ENCODE measurements at regions not wholly inside any gene's neighbourhood (a gene's known extent, or its start where the extent isn't known, plus 50 kb on each side); places are given as distances from the start of the nearest gene placed in this dataset.
A peak's percentile ranks its signal among the peaks of the same experiment; 100 is the strongest.
"Not testable (repeated sequence)": the region's sequence is repeated elsewhere in the genome, so short reads cannot be mapped to it uniquely, and the experiment has no call there.

DNA sequence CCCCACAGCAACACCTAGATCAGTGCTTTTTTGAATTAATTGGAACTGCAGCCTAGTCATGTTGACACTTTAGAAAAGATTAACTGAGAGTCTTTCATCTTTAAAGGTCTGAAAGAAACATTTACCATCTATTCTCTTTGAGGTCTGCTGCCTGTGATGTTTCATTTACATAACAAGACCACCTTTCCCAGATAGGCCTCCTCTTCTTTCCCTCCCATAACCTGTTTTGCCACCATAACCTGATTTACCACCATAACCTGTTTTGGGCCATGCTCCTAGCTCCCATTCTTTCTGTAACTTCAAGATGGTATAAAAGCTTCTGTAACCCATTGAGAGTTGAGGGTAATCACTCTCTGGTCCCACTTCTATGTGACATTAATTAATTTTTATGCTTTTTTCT, 320.8 kb downstream of the PCDH20 start:
- Mint-ChIP-seq H3K27ac (peak overlapping the region; percentile 18), H3K27me3 (peaks cover 21% of the 10 kb centered on the region), H3K36me3 (ENCODE audit: insufficient read depth) (no peaks in the 10 kb centered on the region), H3K4me3 (ENCODE audit: low read depth) (no peak overlapping the region), H3K9me3 (ENCODE audit: low read depth) (no peaks in the 10 kb centered on the region), H3K4me1 (ENCODE audit: low read depth) (peaks cover 15% of the 10 kb centered on the region)
- TF ChIP-seq, protein P1, sequence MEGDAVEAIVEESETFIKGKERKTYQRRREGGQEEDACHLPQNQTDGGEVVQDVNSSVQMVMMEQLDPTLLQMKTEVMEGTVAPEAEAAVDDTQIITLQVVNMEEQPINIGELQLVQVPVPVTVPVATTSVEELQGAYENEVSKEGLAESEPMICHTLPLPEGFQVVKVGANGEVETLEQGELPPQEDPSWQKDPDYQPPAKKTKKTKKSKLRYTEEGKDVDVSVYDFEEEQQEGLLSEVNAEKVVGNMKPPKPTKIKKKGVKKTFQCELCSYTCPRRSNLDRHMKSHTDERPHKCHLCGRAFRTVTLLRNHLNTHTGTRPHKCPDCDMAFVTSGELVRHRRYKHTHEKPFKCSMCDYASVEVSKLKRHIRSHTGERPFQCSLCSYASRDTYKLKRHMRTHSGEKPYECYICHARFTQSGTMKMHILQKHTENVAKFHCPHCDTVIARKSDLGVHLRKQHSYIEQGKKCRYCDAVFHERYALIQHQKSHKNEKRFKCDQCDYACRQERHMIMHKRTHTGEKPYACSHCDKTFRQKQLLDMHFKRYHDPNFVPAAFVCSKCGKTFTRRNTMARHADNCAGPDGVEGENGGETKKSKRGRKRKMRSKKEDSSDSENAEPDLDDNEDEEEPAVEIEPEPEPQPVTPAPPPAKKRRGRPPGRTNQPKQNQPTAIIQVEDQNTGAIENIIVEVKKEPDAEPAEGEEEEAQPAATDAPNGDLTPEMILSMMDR (IDR thresholded peaks at IDR 0.05; ENCODE audit: unreplicated experiment), result no peak
- DNase-seq (ENCODE audit: low spot score, unreplicated experiment), result no peak

DNA sequence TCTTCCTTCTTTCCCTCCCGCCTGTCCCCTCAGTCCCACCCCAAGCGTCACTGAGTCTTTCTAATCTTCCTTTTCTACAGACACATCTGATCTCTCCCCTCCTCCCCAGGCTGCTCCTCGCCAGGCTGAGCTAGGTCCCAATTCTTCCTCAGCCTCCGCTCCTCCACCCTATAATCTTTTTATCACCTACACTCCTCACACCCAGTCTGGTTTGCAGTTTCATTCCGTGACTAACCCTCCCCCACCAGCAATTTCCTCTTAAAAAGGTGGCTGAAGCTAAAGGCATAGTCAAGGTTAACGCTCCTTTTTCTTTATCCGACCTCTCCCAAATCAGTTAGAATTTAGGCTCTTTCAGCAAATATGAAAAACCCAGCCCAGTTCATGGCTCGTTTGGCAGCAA, 325.8 kb downstream of the PCDH20 start:
- H3K4me3 Mint-ChIP-seq (ENCODE audit: low read depth); H3K36me3 Mint-ChIP-seq (ENCODE audit: insufficient read depth); H3K27ac Mint-ChIP-seq; DNase-seq (ENCODE audit: low spot score, unreplicated experiment); H3K9me3 Mint-ChIP-seq (ENCODE audit: low read depth); H3K4me1 Mint-ChIP-seq (ENCODE audit: low read depth): not testable (repeated sequence)
- peaks cover 47% of the 10 kb centered on the region for H3K27me3 Mint-ChIP-seq

DNA sequence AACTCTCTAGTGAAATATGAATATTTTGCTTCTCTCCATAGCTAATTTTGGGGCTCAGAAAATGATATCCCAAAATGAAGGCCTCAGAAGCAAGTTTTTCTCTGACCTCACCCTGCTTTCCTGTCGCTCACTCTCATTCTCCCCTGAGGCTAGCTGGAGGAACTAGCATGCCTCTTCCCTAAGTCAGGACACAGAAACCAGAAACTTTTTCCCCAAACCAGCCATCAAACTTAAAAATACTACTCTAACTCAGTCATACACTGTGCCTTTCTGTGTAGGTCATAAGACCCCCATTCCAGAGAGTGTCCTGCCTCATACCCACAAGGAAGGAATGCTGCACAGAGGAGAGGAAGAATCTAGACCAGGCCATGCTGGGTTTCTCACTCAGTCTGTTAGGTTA, 329.6 kb downstream of the PCDH20 start:
- peaks cover 2% of the 10 kb centered on the region for H3K36me3 Mint-ChIP-seq (ENCODE audit: insufficient read depth)
- H3K4me3 Mint-ChIP-seq (ENCODE audit: low read depth), result no peak overlapping the region
- peaks cover 3% of the 10 kb centered on the region for H3K9me3 Mint-ChIP-seq (ENCODE audit: low read depth)
- no peaks in the 10 kb centered on the region for H3K4me1 Mint-ChIP-seq (ENCODE audit: low read depth)
- TF ChIP-seq, protein P1 (IDR thresholded peaks at IDR 0.05; ENCODE audit: unreplicated experiment), result no peak
- peaks cover 36% of the 10 kb centered on the region for H3K27me3 Mint-ChIP-seq
- DNase-seq (ENCODE audit: low spot score, unreplicated experiment), result no peak
- no peak overlapping the region for H3K27ac Mint-ChIP-seq

DNA sequence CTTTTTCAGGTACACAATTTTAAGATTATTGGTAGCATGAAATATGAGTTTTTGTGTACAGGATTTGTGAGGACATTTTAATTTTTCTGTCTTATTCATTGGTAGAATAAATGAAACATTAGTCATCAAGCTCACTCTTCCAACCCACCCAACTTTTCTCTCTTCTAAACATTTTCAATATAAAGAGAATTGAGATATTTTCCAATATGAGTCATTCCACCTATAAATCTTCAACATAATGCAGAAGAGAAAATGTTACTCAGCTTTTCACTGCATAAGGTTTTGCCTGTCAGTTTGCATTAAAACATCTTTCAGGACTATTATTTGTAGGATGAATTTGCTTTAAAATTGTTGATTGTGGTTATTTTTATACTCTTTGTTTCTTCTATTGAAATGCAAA, 330.7 kb downstream of the PCDH20 start:
- Mint-ChIP-seq H3K27ac (no peak overlapping the region), H3K27me3 (peaks cover 27% of the 10 kb centered on the region), H3K9me3 (ENCODE audit: low read depth) (peaks cover 3% of the 10 kb centered on the region), H3K36me3 (ENCODE audit: insufficient read depth) (peaks cover 2% of the 10 kb centered on the region), H3K4me3 (ENCODE audit: low read depth) (no peak overlapping the region), H3K4me1 (ENCODE audit: low read depth) (no peaks in the 10 kb centered on the region)
- TF ChIP-seq, protein P1 (IDR thresholded peaks at IDR 0.05; ENCODE audit: unreplicated experiment), result no peak
- no peak for DNase-seq (ENCODE audit: low spot score, unreplicated experiment)

DNA sequence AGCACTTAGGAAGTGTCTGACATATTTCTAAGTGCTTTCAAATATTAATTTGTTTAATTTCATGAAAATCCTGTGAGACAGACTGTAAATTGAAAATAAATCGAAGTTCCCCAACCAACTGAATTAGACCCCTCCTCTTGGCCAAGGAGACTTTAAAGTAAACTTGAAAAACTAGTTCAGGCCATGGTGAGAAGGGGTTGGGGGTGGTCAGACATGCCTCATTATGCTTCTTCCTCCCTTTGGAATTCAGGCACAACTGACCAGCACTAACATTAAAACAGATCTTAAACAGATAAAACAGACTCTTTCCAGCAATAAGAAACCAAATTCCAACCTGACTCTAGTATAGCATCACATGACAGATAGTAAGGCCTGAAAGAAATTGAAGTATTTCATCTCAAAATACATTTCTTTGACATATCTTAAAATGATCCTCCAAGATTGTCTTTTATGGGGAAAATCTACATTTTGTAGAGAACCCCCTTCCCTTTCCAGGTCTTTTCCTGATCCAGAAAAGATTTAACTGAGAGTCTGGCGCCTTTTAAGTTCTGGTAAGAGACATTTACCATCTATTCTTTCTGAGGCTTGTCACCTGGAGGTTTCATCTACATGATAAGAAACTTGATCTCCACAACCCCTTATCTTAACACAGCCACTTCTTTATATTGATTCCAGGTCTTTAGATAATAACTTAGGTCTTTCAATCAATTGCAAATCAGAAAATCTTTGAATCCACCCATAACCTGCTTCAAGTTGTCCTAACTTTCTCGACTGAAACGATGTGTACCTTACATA, 336.5 kb downstream of the PCDH20 start:
- no peaks in the 10 kb centered on the region for H3K36me3 Mint-ChIP-seq (ENCODE audit: insufficient read depth)
- H3K9me3 Mint-ChIP-seq (ENCODE audit: low read depth), result no peaks in the 10 kb centered on the region
- TF ChIP-seq, protein P1 (IDR thresholded peaks at IDR 0.05; ENCODE audit: unreplicated experiment), result no peak
- H3K27ac Mint-ChIP-seq, result no peak overlapping the region
- no peaks in the 10 kb centered on the region for H3K27me3 Mint-ChIP-seq
- no peak overlapping the region for H3K4me3 Mint-ChIP-seq (ENCODE audit: low read depth)
- DNase-seq (ENCODE audit: low spot score, unreplicated experiment), result no peak
- H3K4me1 Mint-ChIP-seq (ENCODE audit: low read depth), result peaks cover 2% of the 10 kb centered on the region

DNA sequence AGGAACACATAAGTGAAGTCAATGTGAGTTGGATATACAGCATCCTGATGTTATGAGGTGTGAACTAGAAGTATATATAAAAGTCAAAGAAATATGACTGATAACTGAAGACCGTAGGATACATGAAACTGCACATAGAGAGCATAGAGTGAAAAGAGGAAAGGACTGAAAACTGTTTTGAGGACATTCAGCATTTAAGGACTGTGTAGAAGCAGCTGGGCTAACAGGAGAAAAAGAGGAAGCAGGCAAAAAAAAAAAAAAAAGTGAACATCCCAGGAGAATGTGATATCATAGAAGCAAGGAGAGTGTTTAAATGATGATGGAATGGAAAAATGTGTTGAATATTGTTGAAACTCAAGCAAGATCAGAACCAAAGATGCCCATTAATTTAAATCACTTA, 363.5 kb downstream of the PCDH20 start:
- DNase-seq (ENCODE audit: low spot score, unreplicated experiment), result no peak
- TF ChIP-seq, protein P1 (IDR thresholded peaks at IDR 0.05; ENCODE audit: unreplicated experiment), result no peak
- no peaks in the 10 kb centered on the region for H3K9me3 Mint-ChIP-seq (ENCODE audit: low read depth)
- H3K4me3 Mint-ChIP-seq (ENCODE audit: low read depth), result no peak overlapping the region
- H3K27ac Mint-ChIP-seq, result no peak overlapping the region
- H3K27me3 Mint-ChIP-seq, result no peaks in the 10 kb centered on the region
- no peaks in the 10 kb centered on the region for H3K36me3 Mint-ChIP-seq (ENCODE audit: insufficient read depth)
- peaks cover 2% of the 10 kb centered on the region for H3K4me1 Mint-ChIP-seq (ENCODE audit: low read depth)

Measured in progenitor cell of endocrine pancreas (in vitro differentiated cells).